OCI-LY7 (cell line): ENCODE measurements at regions not wholly inside any gene's neighbourhood (a gene's known extent, or its start where the extent isn't known, plus 50 kb on each side); places are given as distances from the start of the nearest gene placed in this dataset.

Source experiments
- BruUV-seq: library from RNA; stranded (reverse); fragments of 400-500 nt; replicated peaks from 2 replicates; lab custom pipeline; 2021; lab: Mats Ljungman, UMichigan
- CTCF ChIA-PET: fragments of 300-600 bp; sonication (Branson Sonifier 250); formaldehyde crosslinking; loops from one replicate; lab custom pipeline; 2022; ENCODE audit warnings: antibody characterized with exemption; ENCODE audit not compliant: unreplicated experiment; lab: Charles Lee
- POLR2A ChIA-PET: fragments of 300-600 bp; sonication (Branson Sonifier 250); formaldehyde crosslinking; loops from one replicate; lab custom pipeline; 2022; ENCODE audit warnings: antibody characterized with exemption; lab: Charles Lee
- DNase-seq: peaks from one replicate; pipeline ENCODE4 v3.0.0-alpha.2; 2015; ENCODE audit warnings: low spot score
- H2AFZ ChIP-seq: fragments of 200-600 bp; sonication (generic), shearing (Covaris generic); 2 replicates; pipeline ENCODE4 v1.6.1; 2014; ENCODE audit warnings: mild to moderate bottlenecking, antibody characterized with exemption, low read length, moderate library complexity
- H3K27ac ChIP-seq: fragments of 200-600 bp; sonication (generic); 2 replicates; pipeline ENCODE4 v1.5.1; 2014; ENCODE audit warnings: mixed run types, low read depth, mild to moderate bottlenecking, moderate library complexity, low read length, inconsistent platforms; ENCODE audit not compliant: poor library complexity, severe bottlenecking
- H3K36me3 ChIP-seq: fragments of 200-600 bp; sonication (generic); 2 replicates; pipeline ENCODE4 v1.6.1; 2014; ENCODE audit warnings: mild to moderate bottlenecking, antibody characterized with exemption, low read length, moderate library complexity, mixed read lengths; ENCODE audit not compliant: insufficient read depth
- H3K4me1 ChIP-seq: fragments of 200-600 bp; sonication (generic); 2 replicates; pipeline ENCODE4 v1.5.1; 2014; ENCODE audit warnings: mild to moderate bottlenecking, low read length; ENCODE audit not compliant: insufficient read depth, poor library complexity, severe bottlenecking
- H3K4me2 ChIP-seq: fragments of 200-600 bp; sonication (generic); 2 replicates; pipeline ENCODE4 v1.6.1; 2014; ENCODE audit warnings: mild to moderate bottlenecking, low read length
- H3K4me3 ChIP-seq: fragments of 200-600 bp; sonication (generic); 2 replicates; pipeline ENCODE4 v1.5.1; 2014; ENCODE audit warnings: mild to moderate bottlenecking, low read depth, low read length; ENCODE audit not compliant: poor library complexity, severe bottlenecking
- H3K79me2 ChIP-seq: fragments of 200-600 bp; sonication (generic); 2 replicates; pipeline ENCODE4 v1.6.1; 2016; ENCODE audit warnings: low read depth, mild to moderate bottlenecking, low read length, moderate library complexity, mixed read lengths; ENCODE audit not compliant: insufficient read depth
- H3K9me2 ChIP-seq: fragments of 200-600 bp; sonication (generic); 2 replicates; pipeline ENCODE4 v1.6.1; 2016; ENCODE audit warnings: mild to moderate bottlenecking, low read length, mixed read lengths; ENCODE audit not compliant: insufficient read depth
- H3K9me3 ChIP-seq: fragments of 200-600 bp; sonication (generic); 2 replicates; pipeline ENCODE4 v1.6.1; 2014; ENCODE audit warnings: mild to moderate bottlenecking, mixed run types, low read length, mixed read lengths
- H4K20me1 ChIP-seq: fragments of 200-600 bp; sonication (generic); 2 replicates; pipeline ENCODE4 v1.6.1; 2014; ENCODE audit warnings: mild to moderate bottlenecking, antibody characterized with exemption, low read length, moderate library complexity, mixed read lengths; ENCODE audit not compliant: insufficient read depth
- CTCF ChIP-seq: fragments of 200-600 bp; sonication (generic); conservative IDR thresholded peaks from 2 replicates; pipeline ENCODE4 v1.5.1; 2014; ENCODE audit warnings: mild to moderate bottlenecking, antibody characterized with exemption, low read length, moderate library complexity, mixed read lengths
- EZH2phosphoT487 ChIP-seq: fragments of 200-600 bp; sonication (generic); IDR thresholded peaks from 2 replicates; pipeline ENCODE4 v1.6.1; 2018; ENCODE audit warnings: low read depth, borderline replicate concordance, mild to moderate bottlenecking, mixed run types, antibody characterized with exemption, low read length, moderate library complexity, mixed read lengths
- intact Hi-C: fragments of 100-400 bp; cut with micrococcal nuclease; formaldehyde crosslinking; loops from one replicate; pipeline ENCODE4 v1.10.0; 2022; ENCODE audit not compliant: unreplicated experiment

- no peak for TF ChIP-seq CTCF
- TF ChIP-seq EZH2phosphoT487 = no peak
- no peak overlapping the region for H3K27ac ChIP-seq
- no peak for DNase-seq
- H4K20me1 ChIP-seq = no peaks in the 10 kb centered on the region
- H3K9me3 ChIP-seq = no peaks in the 10 kb centered on the region
- intact Hi-C loops = no loop called here
- no peak overlapping the region for H2AFZ ChIP-seq
- no peaks in the 10 kb centered on the region for H3K9me2 ChIP-seq
- H3K4me3 ChIP-seq = no peak overlapping the region
- ChIA-PET POLR2A (no interaction called here), CTCF (no interaction called here)
- no peaks in the 10 kb centered on the region for H3K36me3 ChIP-seq
- H3K4me2 ChIP-seq = no peak overlapping the region
- H3K4me1 ChIP-seq = no peaks in the 10 kb centered on the region
- no peaks in the 10 kb centered on the region for H3K79me2 ChIP-seq
- no TSS peak for BruUV-seq
Measured at GRCh38 chr5:3214396-3214795, 381.2 kb upstream of the IRX1 start.

GRCh38 chr5:3212869-3213268 is 382.8 kb upstream of the IRX1 start:
- H3K9me2 ChIP-seq = no peaks in the 10 kb centered on the region
- no peaks in the 10 kb centered on the region for H3K4me1 ChIP-seq
- ChIA-PET CTCF (no interaction called here), POLR2A (no interaction called here)
- no peak overlapping the region for H3K4me2 ChIP-seq
- no peak for TF ChIP-seq CTCF
- TF ChIP-seq EZH2phosphoT487 = no peak
- H2AFZ ChIP-seq = no peak overlapping the region
- H4K20me1 ChIP-seq = no peaks in the 10 kb centered on the region
- H3K9me3 ChIP-seq = no peaks in the 10 kb centered on the region
- DNase-seq = no peak
- H3K79me2 ChIP-seq = no peaks in the 10 kb centered on the region
- H3K27ac ChIP-seq = no peak overlapping the region
- H3K4me3 ChIP-seq = no peak overlapping the region
- intact Hi-C loops = no loop called here
- BruUV-seq = no TSS peak
- H3K36me3 ChIP-seq = no peaks in the 10 kb centered on the region

- Histone ChIP-seq H3K79me2 (no peaks in the 10 kb centered on the region), H3K27ac (no peak overlapping the region), H3K4me3 (no peak overlapping the region), H3K4me2 (no peak overlapping the region), H3K9me2 (no peaks in the 10 kb centered on the region), H3K36me3 (no peaks in the 10 kb centered on the region), H3K4me1 (no peaks in the 10 kb centered on the region), H2AFZ (no peak overlapping the region), H3K9me3 (no peaks in the 10 kb centered on the region), H4K20me1 (no peaks in the 10 kb centered on the region)
- POLR2A ChIA-PET = no interaction called here
- TF ChIP-seq EZH2phosphoT487 (no peak), CTCF (no peak)
- CTCF ChIA-PET = no interaction called here
- intact Hi-C loops = no loop called here
- no peak for DNase-seq
- no TSS peak for BruUV-seq
Measured at GRCh38 chr5:3210531-3210930, 385.1 kb upstream of the IRX1 start.
